ENCODE measurements at regions not wholly inside any gene's neighbourhood (a gene's known extent, or its start where the extent isn't known, plus 50 kb on each side); places are given as distances from the start of the nearest gene placed in this dataset.
"Not testable (repeated sequence)": the region's sequence is repeated elsewhere in the genome, so short reads cannot be mapped to it uniquely, and the experiment has no call there.

GRCh38 chr5:129271308-129271707 lies 176.8 kb downstream of the ISOC1 start:
- H3K4me3 ChIP-seq, result no peak overlapping the region
- no peak for TF ChIP-seq EP300 (IDR thresholded peaks at IDR 0.05)
- TF ChIP-seq CTCF (IDR thresholded peaks at IDR 0.05), result no peak
- TF ChIP-seq POLR2AphosphoS5 (IDR thresholded peaks at IDR 0.05), result no peak
- no peak for TF ChIP-seq POLR2A (IDR thresholded peaks at IDR 0.05)
- H3K27ac ChIP-seq, result no peak overlapping the region
- DNase-seq, result no peak
- WGBS, 2 donors, result 34 to 46% methylated on average over 2 of the region's 2 CpGs
- no peaks in the 10 kb centered on the region for H3K4me1 ChIP-seq
- H3K36me3 ChIP-seq, result no peaks in the 10 kb centered on the region
- intact Hi-C loops (cut with DNase I), result no loop called here
- no peaks in the 10 kb centered on the region for H3K9me3 ChIP-seq
- no peaks in the 10 kb centered on the region for H3K27me3 ChIP-seq

DNA sequence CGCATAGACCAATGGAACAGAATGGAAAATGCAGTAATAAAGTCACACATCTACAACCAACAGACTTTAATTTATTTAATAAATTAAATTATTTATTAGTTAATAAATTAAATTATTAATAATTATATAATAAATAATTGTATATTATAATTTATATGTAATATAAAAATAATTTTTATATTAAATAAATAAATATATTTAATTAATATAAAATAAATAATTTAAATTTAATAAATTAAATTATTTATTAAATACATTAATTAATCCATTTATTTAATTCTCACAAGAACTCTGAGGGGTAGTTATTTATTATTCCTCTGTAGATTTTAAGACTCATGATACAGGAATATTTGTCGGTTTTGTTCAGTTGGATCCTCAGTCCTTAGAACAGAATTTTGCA lies 176.1 kb upstream of the ADAMTS19 start:
- Histone ChIP-seq H3K4me1 (no peaks in the 10 kb centered on the region), H3K4me3 (no peak overlapping the region), H3K27ac (no peak overlapping the region), H3K27me3 (no peaks in the 10 kb centered on the region), H3K9me3 (no peaks in the 10 kb centered on the region), H3K36me3 (no peaks in the 10 kb centered on the region)
- WGBS, 2 donors, result 97% methylated on average over 2 of the region's 2 CpGs
- no peak for DNase-seq
- TF ChIP-seq POLR2AphosphoS5 (IDR thresholded peaks at IDR 0.05) (no peak), CTCF (IDR thresholded peaks at IDR 0.05) (no peak), POLR2A (IDR thresholded peaks at IDR 0.05) (no peak), EP300 (IDR thresholded peaks at IDR 0.05) (no peak)
- intact Hi-C loops (cut with DNase I), result no loop called here

DNA sequence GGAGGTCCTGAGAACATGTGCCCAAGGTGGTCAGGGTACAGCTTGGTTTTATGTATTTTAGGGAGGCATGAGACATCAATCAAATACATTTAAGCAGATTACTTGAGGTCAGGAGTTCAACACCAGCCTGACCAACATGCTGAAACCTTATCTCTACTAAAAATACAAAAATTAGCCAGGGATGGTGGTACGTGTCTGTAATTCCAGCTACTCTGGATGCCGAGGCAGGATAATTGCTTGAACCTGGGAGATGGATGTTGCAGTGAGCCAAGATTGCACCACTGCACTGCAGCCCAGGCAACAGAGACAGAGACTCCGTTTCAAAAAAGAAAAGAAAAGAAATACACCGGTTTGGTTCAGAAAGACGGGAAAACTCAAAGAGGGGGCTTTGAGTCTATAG lies 165.9 kb upstream of the ADAMTS19 start:
- intact Hi-C loops (cut with DNase I); H3K9me3 ChIP-seq; DNase-seq; H3K4me1 ChIP-seq; H3K27me3 ChIP-seq; H3K36me3 ChIP-seq; H3K4me3 ChIP-seq; H3K27ac ChIP-seq: not testable (repeated sequence)
- 78 to 84% methylated on average over 5 of the region's 5 CpGs for WGBS, 2 donors

DNA sequence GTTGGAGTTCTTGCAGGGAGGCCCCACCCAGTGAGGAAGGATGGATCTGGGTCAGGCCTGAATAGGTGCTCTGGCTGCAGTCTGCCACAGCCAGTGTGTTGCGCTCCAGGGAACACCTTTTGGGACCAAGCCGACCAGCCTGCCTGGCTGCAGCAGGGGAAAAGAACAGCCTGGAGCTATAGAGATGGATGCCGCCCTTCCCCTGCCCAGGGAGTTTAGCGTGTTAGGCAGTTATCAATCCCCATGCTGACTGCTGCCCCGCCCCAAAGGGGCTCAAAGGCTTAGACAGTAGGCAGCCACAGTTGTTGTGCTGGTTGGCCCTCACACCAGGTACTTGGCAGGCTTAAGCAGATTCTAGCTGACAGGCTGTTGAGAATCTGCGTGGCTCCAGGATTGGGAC lies 153.4 kb upstream of the ADAMTS19 start:
- WGBS, 2 donors, result 93 to 94% methylated on average over 6 of the region's 6 CpGs
- H3K9me3 ChIP-seq, result peaks cover 0 to 7% (median 2%) of the 10 kb centered on the region in 4 donors
- no peak for DNase-seq
- H3K4me1 ChIP-seq, result no peaks in the 10 kb centered on the region
- H3K36me3 ChIP-seq, result no peaks in the 10 kb centered on the region
- no peak overlapping the region for H3K4me3 ChIP-seq
- intact Hi-C loops (cut with DNase I), result no loop called here
- TF ChIP-seq EP300 (IDR thresholded peaks at IDR 0.05), result no peak
- TF ChIP-seq POLR2AphosphoS5 (IDR thresholded peaks at IDR 0.05), result no peak
- no peak for TF ChIP-seq CTCF (IDR thresholded peaks at IDR 0.05)
- TF ChIP-seq POLR2A (IDR thresholded peaks at IDR 0.05), result no peak
- H3K27ac ChIP-seq, result no peak overlapping the region
- H3K27me3 ChIP-seq, result no peaks in the 10 kb centered on the region

GRCh38 chr5:129322968-129323367 lies 137.1 kb upstream of the ADAMTS19 start:
- intact Hi-C loops (cut with DNase I), result no loop called here
- 83 to 85% methylated on average over 3 of the region's 3 CpGs for WGBS, 2 donors
- DNase-seq, result no peak
- Histone ChIP-seq H3K27me3 (no peaks in the 10 kb centered on the region), H3K9me3 (peaks cover 0 to 4% (median 1%) of the 10 kb centered on the region in 4 donors), H3K27ac (no peak overlapping the region), H3K36me3 (no peaks in the 10 kb centered on the region), H3K4me3 (no peak overlapping the region), H3K4me1 (no peaks in the 10 kb centered on the region)
- TF ChIP-seq POLR2AphosphoS5 (IDR thresholded peaks at IDR 0.05) (no peak), CTCF (IDR thresholded peaks at IDR 0.05) (no peak), EP300 (IDR thresholded peaks at IDR 0.05) (no peak), POLR2A (IDR thresholded peaks at IDR 0.05) (no peak)
